Right renal cortex interstitium (tissue), 3 donors: ENCODE measurements at regions not wholly inside any gene's neighbourhood (a gene's known extent, or its start where the extent isn't known, plus 50 kb on each side); places are given as distances from the start of the nearest gene placed in this dataset.
"Not testable (repeated sequence)": the region's sequence is repeated elsewhere in the genome, so short reads cannot be mapped to it uniquely, and the experiment has no call there.

Source experiments
- DNase-seq, 3 donors: peaks; one replicate each; pipeline ENCODE4 v3.0.0-alpha.2; 2013; ENCODE audit warnings: low read depth in 3 of 3, low spot score in 2 of 3

- DNase-seq = no peak
Observed at GRCh38 chr14:101075801-101076413, 172.4 kb upstream of the RTL1 start.

DNA sequence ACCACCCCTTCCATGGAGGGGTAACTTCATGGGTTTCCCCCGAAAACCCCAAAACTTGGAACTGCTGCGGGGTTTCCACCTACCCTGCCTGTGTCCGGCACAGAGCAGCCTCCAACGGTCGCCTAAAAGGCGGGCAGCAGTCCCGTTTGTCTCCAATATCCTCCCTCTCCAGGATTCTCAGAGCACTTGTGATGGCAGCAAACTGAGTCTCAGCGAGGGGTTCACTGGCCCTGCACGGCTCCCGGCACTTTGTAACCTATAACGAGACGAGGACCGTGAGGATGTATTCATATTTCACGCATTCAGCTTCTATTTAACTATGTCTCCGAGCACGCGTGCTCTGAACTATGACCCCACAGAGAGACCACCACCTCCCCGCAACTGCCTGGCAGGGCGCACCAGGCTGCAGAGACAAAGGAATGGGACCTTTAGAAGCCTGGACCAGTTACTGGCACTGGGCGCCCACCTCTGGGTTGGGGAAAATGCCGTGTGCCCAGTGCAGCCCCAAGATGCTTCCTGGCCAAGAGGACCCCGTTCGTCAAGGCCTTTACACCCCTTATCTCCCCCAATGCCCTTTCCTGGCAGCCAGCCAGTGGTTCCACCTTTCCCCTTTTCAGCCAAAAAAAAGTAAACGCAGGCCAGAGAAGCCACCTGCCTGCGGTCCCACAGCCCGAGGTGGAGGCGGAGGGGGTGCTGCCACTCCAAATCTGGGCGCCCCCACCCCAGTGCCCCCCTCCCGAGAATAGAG is 173.1 kb upstream of the RTL1 start:
- no peak for DNase-seq

DNA sequence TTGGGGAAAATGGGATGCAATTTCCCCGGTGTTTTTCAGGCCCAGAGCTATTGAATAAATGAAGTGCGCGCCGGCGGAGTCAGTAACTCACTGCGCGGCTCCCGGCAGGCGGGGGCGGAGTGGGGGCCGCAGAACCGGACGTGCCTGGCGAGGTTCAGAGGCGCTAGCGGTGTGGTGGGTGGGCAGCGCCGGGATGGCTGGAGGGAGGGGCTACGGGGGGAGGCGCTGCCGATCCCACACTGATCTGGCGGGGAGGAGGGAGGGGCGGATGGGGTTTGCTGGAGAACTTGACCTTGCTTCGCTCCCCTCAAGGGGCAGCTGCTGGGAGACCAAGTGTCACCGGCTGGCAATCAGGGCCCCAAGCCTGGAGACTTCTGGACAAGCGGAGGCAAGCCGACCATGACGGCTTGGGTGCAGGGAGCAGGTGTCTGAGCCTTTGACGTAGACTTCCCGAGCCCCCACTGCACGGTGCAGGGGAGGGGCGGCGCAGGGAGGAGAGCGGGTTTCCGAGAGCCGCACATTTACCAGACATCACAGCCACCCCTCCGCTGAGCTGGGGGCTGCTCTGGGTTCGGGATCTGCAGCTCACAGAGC is 174.1 kb upstream of the RTL1 start:
- DNase-seq = peak in 1 of 3 donors; percentile 32

DNA sequence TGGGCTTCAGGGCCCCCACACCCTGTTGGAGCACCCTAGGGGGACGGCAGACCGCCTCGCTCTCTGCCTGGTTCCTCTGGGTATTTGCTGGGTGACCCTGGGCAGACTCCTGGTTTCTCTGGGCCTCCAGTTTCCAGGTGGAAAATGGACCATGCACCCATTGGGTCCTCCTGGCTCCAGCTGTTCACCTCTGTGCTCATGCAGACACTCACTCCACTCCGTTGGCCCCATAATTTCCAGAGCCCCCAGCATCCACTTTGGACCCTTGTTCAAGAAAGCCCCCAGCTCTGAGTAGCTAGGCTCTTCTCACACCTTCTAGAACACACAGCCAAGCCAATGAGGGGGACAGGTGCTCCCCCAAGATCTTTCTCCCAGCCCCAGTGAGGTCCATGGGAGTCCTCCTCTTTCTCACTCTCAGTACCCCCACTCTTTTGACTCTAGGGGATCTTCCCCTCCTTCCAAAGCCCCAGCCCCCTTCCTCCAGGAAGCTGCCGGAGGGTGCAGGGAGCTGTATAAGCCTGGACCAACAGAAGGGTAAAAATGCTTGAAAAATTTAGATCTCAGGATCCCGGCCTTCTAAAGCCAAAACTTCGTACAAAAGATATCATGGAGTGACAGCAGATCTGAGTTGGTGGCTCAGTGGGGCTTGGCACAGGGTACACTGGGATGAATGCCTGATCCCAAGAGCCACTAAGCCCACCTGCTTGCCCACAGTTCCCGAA is 174.8 kb upstream of the RTL1 start:
- DNase-seq = no peak

DNA sequence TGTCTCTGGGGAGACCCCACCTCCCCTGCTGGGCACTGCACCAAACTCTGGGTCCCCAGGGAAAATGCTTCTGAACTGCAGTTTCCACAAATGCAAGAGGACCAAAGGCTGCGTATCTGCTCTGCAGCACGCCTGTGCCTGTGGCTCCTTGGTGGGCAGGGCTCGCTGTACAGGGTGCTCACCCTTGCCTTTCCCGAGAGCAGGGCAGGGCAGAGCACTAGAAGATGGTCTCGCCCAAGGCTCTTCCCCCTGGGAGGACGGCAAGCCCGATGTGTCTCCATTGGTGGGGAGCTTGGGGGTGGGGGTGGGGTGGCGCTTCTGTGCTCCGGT is 175.3 kb upstream of the RTL1 start:
- DNase-seq = no peak

- DNase-seq = no peak
Observed at GRCh38 chr14:101080922-101081593, 177.5 kb upstream of the RTL1 start.

DNA sequence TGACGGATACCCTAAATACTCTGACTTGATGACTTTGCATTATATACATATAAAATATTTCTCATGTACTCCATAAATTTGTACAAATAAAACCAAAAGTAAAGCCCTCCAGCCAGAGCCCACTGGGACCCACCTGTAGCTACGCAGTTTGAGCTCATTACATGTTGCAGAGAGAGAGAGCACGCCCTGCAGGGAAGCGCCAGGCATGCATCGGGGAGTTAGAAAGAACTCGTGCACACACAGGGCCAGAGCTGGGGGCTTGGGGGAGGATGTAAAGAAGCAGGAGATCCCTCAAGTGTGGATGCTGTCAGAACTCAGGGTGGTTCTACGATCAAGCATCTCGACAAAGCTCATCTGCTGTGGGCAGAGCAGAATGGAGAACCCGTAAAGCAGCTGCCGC is 178.5 kb upstream of the RTL1 start:
- DNase-seq = no peak

DNA sequence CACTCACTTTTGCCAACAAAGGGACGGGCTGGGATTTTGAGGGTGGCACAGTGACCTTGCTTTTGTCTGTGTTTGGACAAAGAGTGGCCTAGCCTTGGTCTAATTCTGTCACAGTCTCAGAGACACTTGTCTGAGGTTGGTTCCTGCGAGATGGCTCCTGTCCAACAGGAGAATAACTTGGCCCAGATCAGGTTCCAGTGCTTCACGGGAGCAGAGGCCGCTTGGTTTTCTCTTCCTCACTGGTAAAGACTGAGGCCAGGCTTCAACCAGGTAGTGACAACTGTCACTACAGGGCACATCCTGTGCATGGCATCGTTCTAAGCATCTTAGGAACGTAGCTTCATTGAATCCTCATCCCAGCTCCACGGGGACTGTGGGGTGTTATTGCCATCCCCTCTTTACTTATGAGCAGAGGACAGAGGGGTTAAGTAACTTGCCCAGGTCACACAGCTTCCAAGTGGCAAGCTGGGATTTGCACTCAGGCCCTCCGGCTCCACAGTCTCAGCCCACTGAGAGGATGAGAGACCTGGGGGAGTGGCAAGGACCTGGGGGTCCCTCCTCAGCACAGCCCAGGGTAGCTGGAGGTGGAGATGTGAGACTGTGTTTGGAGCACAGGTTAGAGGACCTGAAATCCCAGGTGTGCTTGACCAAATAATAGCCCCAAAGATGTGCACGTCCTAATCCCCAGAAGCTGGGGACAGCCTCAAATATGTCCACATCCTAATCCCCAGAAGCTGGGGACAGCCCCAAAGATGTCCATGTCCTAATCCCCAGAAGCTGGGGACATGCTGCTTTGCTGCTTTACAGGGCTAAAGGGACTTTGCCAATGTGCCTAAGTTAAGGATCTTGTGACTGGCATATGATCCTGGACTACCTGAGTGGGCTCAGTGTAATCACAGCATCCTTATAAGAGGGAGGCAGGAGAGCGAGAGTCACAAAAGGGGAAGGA is 179.2 kb upstream of the RTL1 start:
- no peak for DNase-seq

DNA sequence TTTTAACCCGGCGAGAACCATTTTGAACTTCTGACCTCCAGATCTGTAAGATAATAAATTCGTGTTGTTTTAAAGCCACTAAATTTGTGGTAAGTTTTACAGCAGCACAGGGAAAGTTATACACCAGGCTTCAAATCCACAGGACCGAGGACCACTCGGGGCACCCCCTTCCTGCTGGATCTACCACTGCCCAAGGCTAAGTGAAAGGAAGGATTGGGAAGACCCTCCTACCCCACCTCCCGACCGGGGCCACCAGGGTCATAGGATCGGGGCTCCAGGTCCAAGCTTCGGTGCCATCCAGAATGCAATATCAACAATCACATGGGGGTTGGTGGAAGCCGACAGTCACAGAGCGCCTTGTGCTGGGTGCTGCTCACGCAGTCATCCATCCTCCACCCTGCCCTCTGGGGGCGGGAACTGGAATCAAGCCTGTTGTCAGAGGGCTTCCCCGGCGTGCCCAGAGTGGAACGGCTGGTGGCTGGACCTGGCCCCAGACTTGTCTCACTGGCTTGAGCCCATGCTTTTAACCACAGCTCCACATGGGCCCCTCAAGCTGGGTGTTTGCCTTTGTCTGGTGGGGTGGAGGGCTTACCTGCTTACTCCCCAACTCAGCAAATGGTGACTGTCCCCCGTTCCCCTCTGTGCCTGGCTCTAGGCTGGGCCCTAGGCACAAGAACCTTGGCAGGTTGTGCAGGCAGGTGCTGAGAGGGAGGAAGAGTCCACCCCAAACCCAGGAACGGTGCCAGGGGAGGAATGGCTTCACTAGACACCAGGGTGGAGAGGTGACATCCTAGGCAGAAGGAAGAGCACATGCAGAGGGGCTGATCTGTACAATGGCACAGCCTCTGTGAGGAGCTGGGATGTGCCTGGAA is 180.3 kb upstream of the RTL1 start:
- DNase-seq = no peak

- no peak for DNase-seq
Observed at GRCh38 chr14:101084436-101084826, 180.9 kb upstream of the RTL1 start.

GRCh38 chr14:101086926-101087325 is 183.4 kb upstream of the RTL1 start:
- DNase-seq = no peak

DNA sequence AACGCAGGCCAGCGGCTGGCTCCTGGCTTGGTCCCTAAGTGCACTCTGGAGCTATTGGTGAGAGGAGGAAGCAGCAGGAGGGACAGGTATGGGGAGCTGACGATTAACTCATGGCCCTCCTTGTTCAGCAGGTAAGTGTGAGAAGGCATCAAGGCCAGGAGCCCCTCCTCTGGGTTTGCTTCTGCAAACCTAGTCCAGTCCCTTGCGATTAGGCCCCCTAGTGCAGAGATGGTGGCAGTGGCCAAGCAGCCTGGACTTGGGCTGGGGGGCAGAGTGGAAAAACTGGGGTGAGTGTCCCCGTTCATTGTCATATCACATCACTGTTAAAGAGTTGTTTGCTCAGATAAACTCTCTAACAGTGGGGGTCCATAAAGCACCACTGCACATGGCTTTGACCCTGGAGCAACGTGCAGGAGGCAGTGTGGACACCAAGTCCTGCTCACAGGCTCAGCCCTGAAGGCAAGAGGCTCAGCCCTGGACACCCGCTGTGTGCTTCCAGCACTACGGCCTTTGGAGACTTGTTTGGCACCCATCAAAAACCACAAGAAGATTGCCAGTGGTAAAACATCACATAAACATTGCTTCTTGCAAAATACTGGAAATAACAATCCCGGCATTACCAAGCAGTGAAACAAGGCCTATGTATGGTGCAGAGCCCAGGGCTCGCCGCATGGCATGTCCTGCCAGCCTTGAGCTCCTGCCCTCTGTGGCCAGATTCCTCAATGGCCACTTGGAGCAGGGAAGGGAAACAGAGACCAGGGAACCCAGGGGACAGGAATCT is 184.3 kb upstream of the RTL1 start:
- no peak for DNase-seq

DNA sequence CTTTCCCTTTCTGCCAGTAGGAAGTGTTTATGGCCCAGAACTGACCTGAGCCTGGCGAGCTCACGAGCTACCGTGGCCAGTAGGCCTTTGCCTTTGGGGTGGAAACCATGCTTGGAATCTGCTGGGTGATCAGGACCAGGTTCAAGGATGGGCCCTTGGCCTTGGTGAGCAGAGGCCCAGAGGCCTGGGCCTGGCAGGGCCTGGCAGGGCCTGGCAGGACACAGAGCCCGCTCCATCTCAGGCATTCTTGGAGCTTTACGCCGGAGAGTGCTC is 184.8 kb upstream of the RTL1 start:
- DNase-seq = no peak

- no peak for DNase-seq
Observed at GRCh38 chr14:101088714-101089113, 185.2 kb upstream of the RTL1 start.

- not testable (repeated sequence) for DNase-seq
Observed at GRCh38 chr14:101090478-101090877, 187.0 kb upstream of the RTL1 start.

GRCh38 chr14:101090976-101091375 is 187.5 kb upstream of the RTL1 start:
- DNase-seq = no peak

GRCh38 chr14:101094916-101095315 is 191.4 kb upstream of the RTL1 start:
- DNase-seq = not testable (repeated sequence)

GRCh38 chr14:101096551-101096950 is 193.0 kb upstream of the RTL1 start:
- no peak for DNase-seq
